Vagina (tissue), 2 donors: ENCODE measurements at regions not wholly inside any gene's neighbourhood (a gene's known extent, or its start where the extent isn't known, plus 50 kb on each side); places are given as distances from the start of the nearest gene placed in this dataset.
"Not testable (repeated sequence)": the region's sequence is repeated elsewhere in the genome, so short reads cannot be mapped to it uniquely, and the experiment has no call there.

Experiments used
- DNase-seq, 2 donors: peaks; one replicate each; pipeline ENCODE4 v3.0.0-alpha.2; 2017; ENCODE audit errors: extremely low spot score in 2 of 2
- H3K27ac ChIP-seq: fragments of 200-600 bp; sonication (generic); one replicate; pipeline ENCODE4 v1.5.1; 2019
- H3K27me3 ChIP-seq: fragments of 200-600 bp; sonication (generic); one replicate; pipeline ENCODE4 v1.5.1; 2019
- H3K36me3 ChIP-seq, 2 donors: fragments of 200-600 bp; sonication (generic); one replicate each; pipeline ENCODE4 v1.5.1; 2017 to 2019
- H3K4me1 ChIP-seq: fragments of 200-600 bp; sonication (generic); one replicate; pipeline ENCODE4 v1.5.1; 2019
- H3K4me3 ChIP-seq, 2 donors: fragments of 200-600 bp; sonication (generic); 1 replicate in 1 of 2; 2 replicates in 1 of 2; pipeline ENCODE4 v1.5.1; 2016 to 2019
- H3K9me3 ChIP-seq: fragments of 200-600 bp; sonication (generic); one replicate; pipeline ENCODE4 v1.5.1; 2019
- POLR2A ChIP-seq, 2 donors: fragments of 450-650 bp; IDR thresholded peaks; one replicate each; pipeline ENCODE4 v1.6.1; 2017; ENCODE audit warnings: antibody characterized with exemption in 2 of 2, mild to moderate bottlenecking in 2 of 2, moderate library complexity in 2 of 2
- POLR2AphosphoS5 ChIP-seq, 2 donors: sonication (generic); formaldehyde crosslinking; IDR thresholded peaks; one replicate each; pipeline ENCODE4 v1.9.0; 2017; ENCODE audit warnings: antibody characterized with exemption in 2 of 2, mild to moderate bottlenecking in 2 of 2, low read depth in 1 of 2; ENCODE audit not compliant: insufficient read depth in 1 of 2
- intact Hi-C: fragments of 100-400 bp; cut with DNase I; formaldehyde crosslinking; loops from one replicate; pipeline ENCODE4 v1.15.1; 2023
- TF ChIP-seq, protein P1 (sequence below), 3 experiments: fragments of 450-650 bp in 2 of 3; fragments of 200-600 bp in 1 of 3; sonication (generic) in 1 of 3; IDR thresholded peaks; one replicate each; pipeline ENCODE4 v1.5.1; 2017 to 2019; ENCODE audit warnings: antibody characterized with exemption in 3 of 3, mild to moderate bottlenecking in 2 of 3, moderate library complexity in 2 of 3

DNA sequence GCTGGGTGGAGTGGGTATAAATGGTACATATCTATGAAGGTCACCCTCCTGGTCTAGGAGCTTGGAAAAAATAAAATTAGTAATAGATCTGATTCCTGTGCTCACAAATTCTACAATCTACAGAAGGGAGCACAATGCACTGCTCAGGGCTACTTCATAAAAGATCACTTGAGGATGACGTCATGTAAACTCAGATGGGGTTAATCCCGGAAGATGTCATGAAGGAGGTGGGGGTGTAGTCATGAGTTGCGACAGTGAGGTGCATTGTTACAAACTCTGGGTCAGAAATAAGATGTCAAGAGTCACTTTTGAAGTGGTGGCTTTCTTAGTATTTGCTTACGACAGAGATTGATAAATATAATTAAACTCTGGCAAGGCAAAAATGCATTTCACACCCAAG lies 68.2 kb downstream of the LHX9 start:
- no peaks in the 10 kb centered on the region for H3K36me3 ChIP-seq
- TF ChIP-seq, protein P1, sequence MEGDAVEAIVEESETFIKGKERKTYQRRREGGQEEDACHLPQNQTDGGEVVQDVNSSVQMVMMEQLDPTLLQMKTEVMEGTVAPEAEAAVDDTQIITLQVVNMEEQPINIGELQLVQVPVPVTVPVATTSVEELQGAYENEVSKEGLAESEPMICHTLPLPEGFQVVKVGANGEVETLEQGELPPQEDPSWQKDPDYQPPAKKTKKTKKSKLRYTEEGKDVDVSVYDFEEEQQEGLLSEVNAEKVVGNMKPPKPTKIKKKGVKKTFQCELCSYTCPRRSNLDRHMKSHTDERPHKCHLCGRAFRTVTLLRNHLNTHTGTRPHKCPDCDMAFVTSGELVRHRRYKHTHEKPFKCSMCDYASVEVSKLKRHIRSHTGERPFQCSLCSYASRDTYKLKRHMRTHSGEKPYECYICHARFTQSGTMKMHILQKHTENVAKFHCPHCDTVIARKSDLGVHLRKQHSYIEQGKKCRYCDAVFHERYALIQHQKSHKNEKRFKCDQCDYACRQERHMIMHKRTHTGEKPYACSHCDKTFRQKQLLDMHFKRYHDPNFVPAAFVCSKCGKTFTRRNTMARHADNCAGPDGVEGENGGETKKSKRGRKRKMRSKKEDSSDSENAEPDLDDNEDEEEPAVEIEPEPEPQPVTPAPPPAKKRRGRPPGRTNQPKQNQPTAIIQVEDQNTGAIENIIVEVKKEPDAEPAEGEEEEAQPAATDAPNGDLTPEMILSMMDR (IDR thresholded peaks at IDR 0.05) = no peak
- TF ChIP-seq POLR2AphosphoS5 (IDR thresholded peaks at IDR 0.05; ENCODE audit: insufficient read depth in 1 of 2, low read depth in 1 of 2) = no peak
- no peak for TF ChIP-seq POLR2A (IDR thresholded peaks at IDR 0.05)
- H3K4me3 ChIP-seq = no peak overlapping the region
- H3K27ac ChIP-seq = no peak overlapping the region
- intact Hi-C loops = no loop called here
- no peaks in the 10 kb centered on the region for H3K27me3 ChIP-seq
- no peaks in the 10 kb centered on the region for H3K4me1 ChIP-seq
- no peak for DNase-seq
- H3K9me3 ChIP-seq = no peaks in the 10 kb centered on the region

DNA sequence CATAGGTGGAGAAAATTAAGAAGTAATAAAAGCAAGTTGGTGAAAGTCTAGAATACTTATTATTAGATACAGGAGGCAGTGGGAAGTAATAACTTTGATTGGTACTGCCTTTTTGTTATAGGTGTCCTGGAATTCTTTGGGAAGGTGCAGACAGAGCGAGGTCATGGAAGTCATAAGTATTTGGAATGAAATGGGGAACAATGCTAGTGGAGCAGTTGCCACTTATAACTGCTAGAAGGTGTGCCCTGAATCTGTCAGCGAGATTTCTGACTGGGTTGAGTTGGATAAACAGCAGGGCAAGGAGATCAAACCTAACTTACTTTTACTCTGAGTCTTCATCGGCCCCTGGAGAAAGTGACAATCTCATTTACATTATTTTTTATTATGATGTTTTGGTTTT lies 69.6 kb downstream of the LHX9 start:
- TF ChIP-seq, protein P1 (IDR thresholded peaks at IDR 0.05) = no peak
- TF ChIP-seq POLR2AphosphoS5 (IDR thresholded peaks at IDR 0.05; ENCODE audit: insufficient read depth in 1 of 2, low read depth in 1 of 2) = no peak
- no peak for TF ChIP-seq POLR2A (IDR thresholded peaks at IDR 0.05)
- Histone ChIP-seq H3K4me1 (no peaks in the 10 kb centered on the region), H3K9me3 (no peaks in the 10 kb centered on the region), H3K4me3 (no peak overlapping the region), H3K27ac (no peak overlapping the region), H3K36me3 (no peaks in the 10 kb centered on the region), H3K27me3 (no peaks in the 10 kb centered on the region)
- intact Hi-C loops = no loop called here
- no peak for DNase-seq

- H3K36me3 ChIP-seq = no peaks in the 10 kb centered on the region
- no peak for DNase-seq
- H3K4me1 ChIP-seq = no peaks in the 10 kb centered on the region
- H3K9me3 ChIP-seq = no peaks in the 10 kb centered on the region
- intact Hi-C loops = no loop called here
- no peaks in the 10 kb centered on the region for H3K27me3 ChIP-seq
- H3K4me3 ChIP-seq = no peak overlapping the region
- no peak for TF ChIP-seq POLR2A (IDR thresholded peaks at IDR 0.05)
- no peak for TF ChIP-seq POLR2AphosphoS5 (IDR thresholded peaks at IDR 0.05; ENCODE audit: insufficient read depth in 1 of 2, low read depth in 1 of 2)
- TF ChIP-seq, protein P1 (IDR thresholded peaks at IDR 0.05) = no peak
- no peak overlapping the region for H3K27ac ChIP-seq
These were observed 70.1 kb downstream of the LHX9 start for GRCh38 chr1:197987294-197987693.

GRCh38 chr1:197988581-197988980 lies 71.4 kb downstream of the LHX9 start:
- H3K27me3 ChIP-seq, DNase-seq, intact Hi-C loops, H3K27ac ChIP-seq, H3K4me3 ChIP-seq, H3K36me3 ChIP-seq, H3K4me1 ChIP-seq, H3K9me3 ChIP-seq: not testable (repeated sequence)

DNA sequence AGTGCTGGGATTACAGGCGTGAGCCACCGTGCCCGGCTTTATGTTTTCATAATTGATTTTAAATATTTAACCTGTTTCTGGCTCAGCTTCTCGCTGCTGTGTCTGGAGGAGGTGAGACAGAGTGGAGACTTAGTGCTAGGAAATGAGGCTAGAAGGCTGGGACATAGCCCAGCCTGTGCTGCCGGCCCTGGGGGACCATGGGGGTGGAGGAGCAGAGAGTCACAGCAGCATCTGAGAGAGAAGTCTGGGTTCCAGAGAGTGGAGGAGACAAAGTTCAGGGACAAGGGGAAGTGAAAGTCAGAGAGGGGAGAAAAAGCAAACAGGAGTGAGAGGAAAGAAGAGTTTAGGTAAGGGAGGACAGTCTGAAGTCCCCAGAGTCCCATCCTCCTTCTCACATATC lies 71.9 kb downstream of the LHX9 start:
- DNase-seq = no peak
- no peak overlapping the region for H3K27ac ChIP-seq

More for the DNA sequence above, 71.9 kb downstream of the LHX9 start:
- Histone ChIP-seq H3K4me3 (no peak overlapping the region), H3K4me1 (no peaks in the 10 kb centered on the region), H3K9me3 (no peaks in the 10 kb centered on the region), H3K27me3 (no peaks in the 10 kb centered on the region), H3K36me3 (no peaks in the 10 kb centered on the region)
- TF ChIP-seq, protein P1 (IDR thresholded peaks at IDR 0.05) = no peak
- TF ChIP-seq POLR2A (IDR thresholded peaks at IDR 0.05) = no peak
- TF ChIP-seq POLR2AphosphoS5 (IDR thresholded peaks at IDR 0.05; ENCODE audit: insufficient read depth in 1 of 2, low read depth in 1 of 2) = no peak
- intact Hi-C loops = no loop called here
